AG08395 (cell line): ENCODE measurements at regions not wholly inside any gene's neighbourhood (a gene's known extent, or its start where the extent isn't known, plus 50 kb on each side); places are given as distances from the start of the nearest gene placed in this dataset.
"Not testable (repeated sequence)": the region's sequence is repeated elsewhere in the genome, so short reads cannot be mapped to it uniquely, and the experiment has no call there.

Experiments
- DNase-seq: peaks from one replicate; pipeline ENCODE4 v3.0.0; 2012; ENCODE audit warnings: mixed read lengths, low spot score

DNA sequence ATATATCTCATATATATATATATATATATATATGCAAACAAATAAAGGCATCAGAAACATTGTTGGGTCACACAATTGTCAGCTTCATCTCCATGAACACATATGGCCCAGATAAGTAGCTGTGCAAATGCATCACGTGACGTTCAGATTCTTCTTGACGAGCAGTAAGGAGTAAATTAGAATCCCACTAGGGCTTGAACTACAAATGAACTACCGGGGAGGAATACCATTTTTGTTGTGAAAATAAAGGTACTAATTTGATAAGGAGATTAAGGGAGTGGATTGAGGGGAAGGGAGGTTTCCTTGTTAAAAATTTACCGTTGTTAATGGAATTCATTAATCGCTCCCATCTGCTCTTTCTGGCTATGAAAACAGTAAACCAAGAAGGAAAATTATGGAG lies 186.5 kb upstream of the COPS8 start:
- no peak for DNase-seq

- no peak for DNase-seq
These were observed 185.6 kb upstream of the COPS8 start for GRCh38 chr2:236899950-236900640.

GRCh38 chr2:236901956-236902355 lies 183.7 kb upstream of the COPS8 start:
- no peak for DNase-seq

GRCh38 chr2:236903978-236904377 lies 181.7 kb upstream of the COPS8 start:
- DNase-seq, result no peak

GRCh38 chr2:236904389-236905263 lies 181.1 kb upstream of the COPS8 start:
- no peak for DNase-seq

- no peak for DNase-seq
These were observed 179.7 kb upstream of the COPS8 start for GRCh38 chr2:236905976-236906375.

DNA sequence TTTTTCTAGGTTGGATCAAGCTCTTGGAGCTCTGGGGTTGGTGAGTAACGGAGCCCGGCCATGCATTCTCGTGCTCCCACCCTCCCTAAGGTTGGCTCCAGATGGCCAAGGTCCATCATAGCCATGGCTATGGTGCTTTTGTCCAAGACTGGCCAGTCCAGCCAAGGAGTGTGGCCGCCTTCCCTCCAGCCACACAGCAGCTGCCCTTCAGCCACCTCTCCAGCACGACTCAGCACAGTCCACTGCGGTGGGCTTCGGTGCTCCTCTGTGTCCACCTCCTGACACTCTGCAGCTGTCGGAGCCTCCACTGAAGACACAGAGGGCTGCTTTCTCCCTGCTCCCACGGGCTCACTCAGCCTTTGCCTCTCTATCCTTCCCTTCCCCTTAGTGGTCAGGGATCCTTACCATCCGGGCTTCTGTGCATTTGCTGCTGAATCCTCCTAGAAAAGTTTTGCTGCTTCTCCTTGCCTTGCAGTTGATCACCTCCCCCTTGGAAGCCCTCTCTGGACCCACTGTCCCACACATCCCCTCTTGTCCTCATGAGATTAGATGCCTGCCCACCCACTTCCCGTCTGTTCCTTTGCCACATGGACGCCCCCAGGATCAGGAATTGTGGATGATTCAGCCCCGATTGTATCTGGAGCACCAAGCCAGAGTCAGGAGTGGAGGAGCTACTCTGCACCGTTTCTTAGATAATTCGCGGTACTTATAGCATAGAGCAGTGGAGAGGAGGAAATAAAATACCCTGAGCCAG lies 177.1 kb upstream of the COPS8 start:
- DNase-seq, result no peak

- DNase-seq, result no peak
These were observed 176.5 kb upstream of the COPS8 start for GRCh38 chr2:236909193-236909504.

- DNase-seq, result no peak
These were observed 175.9 kb upstream of the COPS8 start for GRCh38 chr2:236909802-236910201.

DNA sequence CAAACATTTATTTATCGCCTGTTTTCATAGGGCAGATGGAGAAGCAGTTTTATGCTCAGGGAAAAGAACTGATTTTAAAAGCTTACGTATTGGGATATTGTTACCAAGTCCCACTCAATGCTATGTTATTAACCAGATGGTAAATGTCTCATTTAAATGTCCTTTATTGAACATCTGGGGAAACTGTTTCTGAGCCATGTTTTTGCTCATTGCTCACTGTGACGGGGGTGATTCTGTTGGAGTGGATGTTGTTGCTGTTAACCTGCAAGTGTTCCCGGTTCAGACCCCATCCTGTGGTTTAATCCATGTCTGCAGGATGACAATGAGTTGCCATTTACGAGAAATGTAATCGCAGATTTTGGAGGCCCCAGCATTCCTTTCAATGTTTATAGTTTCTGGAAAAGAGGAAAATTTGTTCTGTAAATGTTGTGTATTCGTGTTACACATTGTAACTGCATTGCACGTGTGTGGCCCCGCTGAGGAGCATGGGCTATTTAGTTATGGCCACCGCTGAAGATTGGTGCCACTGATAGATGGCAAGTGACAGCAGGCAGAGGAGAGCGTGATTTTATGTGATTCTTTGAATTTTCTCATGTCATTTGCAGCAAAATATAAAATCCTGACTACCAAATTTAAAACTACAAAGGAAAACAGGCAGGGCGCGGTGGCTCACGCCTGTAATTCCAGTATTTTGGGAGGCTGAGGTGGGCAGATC lies 174.8 kb upstream of the COPS8 start:
- no peak for DNase-seq

DNA sequence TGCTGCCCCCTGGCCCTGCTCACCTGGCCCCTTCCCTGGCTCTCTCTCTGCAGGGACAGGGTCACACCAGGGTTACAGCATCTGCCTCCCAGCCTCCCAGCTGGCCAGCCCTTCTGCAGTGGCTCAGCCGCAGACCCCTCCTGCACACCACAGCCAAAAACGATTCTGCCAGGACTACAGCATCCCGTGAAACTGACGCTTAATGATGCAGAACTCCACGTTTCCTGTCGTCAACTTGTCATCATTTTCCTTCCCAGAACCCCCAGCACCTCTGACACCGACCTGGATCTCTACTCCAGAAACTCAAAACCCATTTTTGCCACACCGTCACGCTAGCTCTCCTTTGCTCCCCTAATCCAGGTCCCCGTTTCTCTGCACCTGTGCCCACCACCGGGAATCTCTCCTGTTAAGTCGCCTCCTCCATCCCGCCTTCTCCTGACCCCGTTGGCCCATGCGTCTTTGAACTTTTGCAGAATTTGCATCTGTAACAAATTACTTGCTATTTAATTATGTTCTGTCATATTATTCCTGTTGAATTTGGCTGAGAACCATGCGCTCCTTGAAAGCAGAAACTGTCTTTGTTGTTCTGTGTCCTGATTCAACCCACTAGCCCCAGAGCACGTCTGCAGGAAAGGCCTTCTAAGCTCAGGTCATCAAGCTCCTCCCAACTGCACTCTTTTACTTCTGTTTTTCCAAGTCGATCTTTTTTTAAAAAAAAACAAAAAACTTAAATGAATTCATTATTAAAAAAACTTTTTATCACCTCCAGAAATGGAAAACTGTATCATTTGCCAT lies 173.2 kb upstream of the COPS8 start:
- no peak for DNase-seq

DNA sequence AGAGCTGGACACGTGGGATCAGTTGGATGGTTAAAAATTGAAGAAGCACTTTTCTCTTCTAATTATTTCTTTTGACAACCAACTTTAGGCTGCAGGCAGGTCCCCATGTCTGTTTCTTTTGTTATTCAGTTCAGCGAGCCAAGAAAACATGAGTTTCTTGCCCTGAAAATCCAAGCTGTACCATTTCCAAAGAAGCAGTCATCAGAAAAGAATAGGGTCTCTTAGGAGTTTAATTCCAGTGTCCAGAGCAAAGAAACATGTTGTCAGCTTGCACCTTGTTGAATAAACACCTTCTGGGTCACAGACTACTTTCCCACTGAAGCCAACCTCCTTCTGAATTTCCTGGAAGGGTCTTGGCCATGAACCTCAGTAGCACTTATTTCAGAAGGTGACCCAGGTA lies 170.5 kb upstream of the COPS8 start:
- DNase-seq, result no peak

DNA sequence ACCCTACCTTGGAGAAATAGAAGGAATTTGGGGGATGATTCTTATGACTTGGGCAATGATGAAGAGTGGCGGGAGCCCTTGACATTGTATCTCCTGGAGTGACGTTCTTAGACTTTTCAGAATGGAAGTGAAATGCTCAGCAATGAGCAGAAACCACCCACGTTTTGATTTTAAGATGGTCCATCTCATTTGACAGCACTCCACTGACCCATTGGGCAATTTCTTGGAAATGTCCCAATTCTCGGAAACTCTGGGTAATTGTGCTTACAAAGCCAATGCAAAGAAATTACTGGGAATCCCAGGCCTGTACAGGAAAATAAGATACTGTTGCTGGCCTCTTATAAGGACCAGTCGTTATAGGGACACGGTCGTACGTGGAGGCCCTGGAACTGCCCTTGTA lies 170.0 kb upstream of the COPS8 start:
- DNase-seq, result no peak

GRCh38 chr2:236916181-236916580 lies 169.5 kb upstream of the COPS8 start:
- no peak for DNase-seq

- DNase-seq, result no peak
These were observed 169.0 kb upstream of the COPS8 start for GRCh38 chr2:236916651-236917050.

DNA sequence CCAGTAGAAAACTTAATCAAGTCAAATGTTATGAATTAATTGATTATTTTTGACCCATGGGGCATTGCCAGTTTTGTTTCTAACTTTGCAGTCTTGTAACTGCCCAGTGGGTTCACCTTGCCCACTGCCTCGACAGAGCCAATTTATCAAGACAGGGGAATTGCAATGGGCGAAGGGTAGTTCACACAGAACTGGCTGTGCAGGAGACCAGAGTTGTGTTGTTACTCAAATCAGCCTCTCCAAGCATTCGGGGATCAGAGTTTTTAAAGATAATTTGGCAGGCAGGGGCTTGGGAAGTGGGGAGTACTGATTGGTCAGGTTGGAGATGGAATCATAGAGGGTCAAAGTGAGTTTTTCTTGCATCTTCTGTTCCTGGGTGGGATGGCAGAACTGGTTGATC lies 168.5 kb upstream of the COPS8 start:
- no peak for DNase-seq

GRCh38 chr2:236918545-236918944 lies 167.1 kb upstream of the COPS8 start:
- DNase-seq, result no peak

- DNase-seq, result no peak
These were observed 166.5 kb upstream of the COPS8 start for GRCh38 chr2:236919209-236919608.

DNA sequence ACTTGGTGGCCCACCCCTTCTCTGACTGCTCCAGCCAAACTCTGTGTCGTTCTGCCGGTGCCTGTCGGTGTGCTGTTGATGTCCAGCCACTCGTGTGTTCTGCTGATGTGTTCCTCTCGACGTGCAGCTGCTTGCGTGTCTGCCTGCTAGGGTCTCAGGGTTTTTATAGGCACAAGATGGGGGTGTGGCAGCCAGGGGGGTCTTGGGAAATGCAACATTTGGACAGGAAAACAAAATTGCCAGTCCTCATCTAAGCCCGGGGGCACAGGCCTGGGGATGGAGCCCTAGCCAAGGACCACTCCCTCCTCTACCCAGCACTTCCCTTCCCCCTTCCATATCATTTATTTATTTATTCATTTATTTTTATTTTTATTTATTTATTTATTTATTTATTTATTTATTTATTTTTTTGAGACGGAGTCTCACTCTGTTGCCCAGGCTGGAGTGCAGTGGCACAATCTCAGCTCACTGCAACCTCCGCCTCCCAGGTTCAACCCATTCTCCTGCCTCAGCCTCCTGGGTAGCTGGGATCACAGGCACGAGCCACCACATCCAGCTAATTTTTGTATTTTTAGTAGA lies 165.8 kb upstream of the COPS8 start:
- DNase-seq, result not testable (repeated sequence)

GRCh38 chr2:236922061-236922460 lies 163.6 kb upstream of the COPS8 start:
- DNase-seq, result no peak

GRCh38 chr2:236928380-236929037 lies 157.2 kb upstream of the COPS8 start:
- no peak for DNase-seq
